ENCODE measurements at regions not wholly inside any gene's neighbourhood (a gene's known extent, or its start where the extent isn't known, plus 50 kb on each side); places are given as distances from the start of the nearest gene placed in this dataset.
A peak's percentile ranks its signal among the peaks of the same experiment; 100 is the strongest.
"Not testable (repeated sequence)": the region's sequence is repeated elsewhere in the genome, so short reads cannot be mapped to it uniquely, and the experiment has no call there.

DNA sequence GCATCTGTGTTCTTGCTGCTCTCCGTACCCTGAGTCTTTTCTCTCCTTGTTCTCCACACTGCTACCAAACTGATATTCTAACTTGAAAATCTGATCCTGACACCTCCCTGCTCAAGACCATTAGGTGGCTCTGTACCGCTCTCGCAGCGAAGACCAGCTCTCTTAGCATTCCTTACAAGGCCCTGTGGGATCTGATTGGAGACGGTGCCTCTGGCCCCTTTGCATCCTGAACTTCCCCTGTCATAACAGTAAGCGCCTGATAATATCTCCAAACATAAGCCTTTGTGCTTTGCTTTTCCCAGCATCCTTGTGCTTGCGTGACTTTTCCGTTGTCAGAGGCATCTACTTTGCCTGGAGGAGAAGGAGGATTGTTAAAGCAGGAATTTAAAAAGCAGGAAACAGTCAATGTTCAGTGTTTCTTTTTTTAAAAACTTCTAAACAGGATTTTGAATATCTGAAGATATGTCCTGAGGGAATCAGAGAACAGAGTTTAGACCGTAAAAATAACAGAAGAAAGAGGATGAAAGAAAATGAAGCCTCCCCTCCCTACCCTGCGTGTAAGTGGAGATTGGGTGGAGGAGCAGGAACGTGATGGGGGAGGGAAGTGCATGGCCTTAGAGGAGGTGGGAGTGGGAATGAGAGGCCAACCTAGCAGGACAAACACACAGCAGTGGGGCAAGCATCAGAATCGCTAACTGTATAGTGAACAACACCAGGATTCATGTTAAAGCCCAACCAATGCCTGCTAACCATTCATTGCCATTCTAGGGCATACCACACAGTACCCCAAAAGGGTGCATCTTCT is 89.2 kb upstream of the STMND1 start:
- DNase-seq: peak; percentile 88

- DNase-seq: no peak
Observed at GRCh38 chr6:17011985-17012384, 89.9 kb upstream of the STMND1 start.

DNA sequence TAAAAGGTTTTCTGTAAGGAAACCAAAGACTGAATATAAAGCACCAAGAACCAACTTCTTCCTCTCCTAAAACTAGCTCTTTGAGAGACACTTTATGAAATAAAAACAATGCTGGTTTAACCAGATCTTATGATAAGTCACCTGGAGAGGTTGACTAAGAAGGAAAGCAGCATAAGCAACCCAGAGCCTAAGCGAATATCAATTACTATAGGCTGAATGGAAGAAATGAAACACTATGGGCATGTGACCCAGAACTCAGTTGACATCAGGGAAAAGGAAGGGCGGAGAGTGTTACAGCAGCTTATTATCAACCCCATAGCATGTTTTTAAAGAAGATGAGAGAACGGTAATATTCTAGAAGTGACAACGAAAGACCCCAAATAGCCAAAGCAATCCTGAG is 94.1 kb upstream of the STMND1 start:
- DNase-seq: no peak

DNA sequence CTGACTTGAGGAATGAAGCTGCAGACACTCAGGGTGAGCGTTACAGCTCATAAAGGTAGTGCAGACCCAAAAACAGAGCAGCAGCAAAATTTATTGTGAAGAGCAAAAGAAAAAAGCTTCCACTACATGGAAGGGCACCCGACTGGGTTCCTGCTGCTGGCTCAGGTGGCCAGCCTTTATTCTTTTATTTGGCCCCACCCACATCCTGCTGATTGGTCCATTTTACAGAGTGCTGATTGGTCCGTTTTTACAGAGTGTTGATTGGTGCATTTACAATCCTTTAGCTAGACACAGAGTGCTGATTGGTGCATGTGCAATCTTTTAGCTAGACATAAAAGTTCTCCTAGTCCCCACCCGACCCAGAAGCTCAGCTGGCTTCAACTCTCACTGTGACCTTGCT is 95.3 kb upstream of the STMND1 start:
- no peak for DNase-seq

DNA sequence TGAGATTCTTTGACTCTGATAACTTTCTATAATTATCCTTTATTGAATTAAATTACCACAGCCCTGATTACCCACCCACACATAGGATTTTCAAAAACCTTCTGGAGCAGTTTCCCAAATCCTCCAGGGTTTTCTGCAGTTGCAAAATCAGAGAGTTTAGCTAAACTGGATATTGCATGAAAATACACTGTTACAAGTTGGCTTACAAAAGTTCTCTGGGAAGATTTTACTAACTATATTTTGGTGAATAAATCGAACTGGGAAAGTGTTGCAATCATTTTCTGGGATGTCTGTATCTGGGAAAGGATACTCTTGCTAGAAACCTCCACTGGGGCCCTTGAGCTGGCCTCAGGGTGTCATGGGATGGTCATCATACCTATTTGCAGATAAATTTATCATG is 97.6 kb upstream of the STMND1 start:
- no peak for DNase-seq

GRCh38 chr6:17002123-17002522 is 99.7 kb upstream of the STMND1 start:
- DNase-seq: no peak

GRCh38 chr6:17001188-17001587 is 100.7 kb upstream of the STMND1 start:
- DNase-seq: peak; percentile 37

- peak; percentile 90 for DNase-seq
Observed at GRCh38 chr6:16999491-17000436, 102.1 kb upstream of the STMND1 start.

DNA sequence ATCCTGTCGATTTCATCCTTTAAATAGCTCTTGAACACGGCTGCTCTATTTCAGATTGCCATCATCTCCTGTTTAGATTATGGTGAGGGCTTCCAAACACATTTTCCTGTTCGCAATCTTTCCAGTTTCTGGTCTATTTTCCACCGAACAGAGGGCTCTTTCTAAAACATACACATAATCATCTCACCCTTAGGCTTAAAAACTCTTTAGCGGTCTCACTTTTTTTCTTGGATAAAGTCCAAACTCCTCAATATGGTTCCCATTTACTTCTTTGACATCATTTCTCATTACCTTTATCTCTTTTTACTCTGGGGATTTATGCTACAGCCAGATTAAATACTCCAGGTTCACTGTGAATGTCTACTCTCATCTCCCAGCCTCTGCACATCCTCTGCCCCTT is 103.4 kb upstream of the STMND1 start:
- DNase-seq: no peak

GRCh38 chr6:16995511-16996250 is 106.2 kb upstream of the STMND1 start:
- DNase-seq: no peak

DNA sequence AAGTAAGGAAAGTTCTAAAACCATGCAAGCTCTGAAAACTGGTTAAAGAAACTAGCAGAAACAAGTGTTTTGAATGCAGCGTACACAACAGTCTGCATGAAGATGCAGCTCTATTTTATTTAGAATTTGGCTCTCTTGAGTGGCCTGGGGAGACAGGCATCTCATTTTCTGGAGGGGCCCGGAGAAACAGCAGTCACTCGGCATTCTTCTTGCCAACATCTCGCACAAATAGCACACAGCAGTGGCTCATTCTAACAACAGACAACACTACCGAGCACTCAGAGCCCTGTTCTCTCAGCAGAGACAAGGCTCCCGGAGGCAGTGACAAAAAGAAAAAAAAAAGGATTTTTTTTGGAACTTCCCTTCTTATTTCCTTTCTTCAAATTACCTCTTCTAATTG is 108.5 kb upstream of the STMND1 start:
- no peak for DNase-seq

- no peak for DNase-seq
Observed at GRCh38 chr6:16991981-16992629, 109.7 kb upstream of the STMND1 start.

DNA sequence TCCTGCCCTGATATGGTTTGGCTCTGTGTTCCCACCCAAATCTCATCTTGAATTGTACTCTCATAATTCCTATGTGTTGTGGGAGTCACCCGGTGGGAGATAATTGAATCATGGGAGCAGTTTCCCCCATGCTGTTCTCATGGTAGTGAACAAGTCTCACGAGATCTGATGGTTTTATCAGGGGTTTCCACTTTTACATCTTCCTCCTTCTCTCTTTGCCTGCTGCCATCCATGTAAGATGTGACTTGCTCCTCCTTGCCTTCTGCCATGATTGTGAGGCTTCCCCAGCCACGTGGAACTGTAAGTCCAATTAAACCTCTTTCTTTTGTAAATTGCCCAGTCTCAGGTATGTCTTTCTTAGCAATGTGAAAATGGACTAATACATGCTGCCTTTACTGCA is 111.9 kb upstream of the STMND1 start:
- DNase-seq: not testable (repeated sequence)

GRCh38 chr6:16989382-16989781 is 112.5 kb upstream of the STMND1 start:
- no peak for DNase-seq

GRCh38 chr6:16987996-16988395 is 113.9 kb upstream of the STMND1 start:
- no peak for DNase-seq

GRCh38 chr6:16985513-16986284 is 116.2 kb upstream of the STMND1 start:
- DNase-seq: peak; percentile 92

- DNase-seq: peak; percentile 99
Observed at GRCh38 chr6:16982807-16983206, 119.0 kb upstream of the STMND1 start.

GRCh38 chr6:16979677-16980370 is 122.0 kb upstream of the STMND1 start:
- DNase-seq: no peak

DNA sequence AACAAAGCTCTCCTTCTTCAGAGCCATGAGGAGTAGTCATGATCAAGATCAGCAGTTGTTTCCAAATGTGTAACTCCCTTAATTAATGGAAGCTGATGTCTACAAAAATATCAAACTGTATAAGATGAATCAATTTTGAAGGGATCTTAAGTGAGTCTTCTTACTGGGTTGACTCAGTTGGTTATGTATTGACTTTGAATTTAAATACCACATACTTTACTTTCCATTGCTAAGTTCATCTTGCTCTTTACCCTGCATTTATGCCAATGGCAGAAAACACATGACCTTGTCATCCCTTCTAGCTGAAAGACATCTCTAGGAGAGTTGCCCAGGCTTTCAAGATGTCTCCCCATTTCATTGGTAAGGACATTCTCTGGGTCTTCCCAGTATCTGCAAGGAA is 123.2 kb upstream of the STMND1 start:
- no peak for DNase-seq

DNA sequence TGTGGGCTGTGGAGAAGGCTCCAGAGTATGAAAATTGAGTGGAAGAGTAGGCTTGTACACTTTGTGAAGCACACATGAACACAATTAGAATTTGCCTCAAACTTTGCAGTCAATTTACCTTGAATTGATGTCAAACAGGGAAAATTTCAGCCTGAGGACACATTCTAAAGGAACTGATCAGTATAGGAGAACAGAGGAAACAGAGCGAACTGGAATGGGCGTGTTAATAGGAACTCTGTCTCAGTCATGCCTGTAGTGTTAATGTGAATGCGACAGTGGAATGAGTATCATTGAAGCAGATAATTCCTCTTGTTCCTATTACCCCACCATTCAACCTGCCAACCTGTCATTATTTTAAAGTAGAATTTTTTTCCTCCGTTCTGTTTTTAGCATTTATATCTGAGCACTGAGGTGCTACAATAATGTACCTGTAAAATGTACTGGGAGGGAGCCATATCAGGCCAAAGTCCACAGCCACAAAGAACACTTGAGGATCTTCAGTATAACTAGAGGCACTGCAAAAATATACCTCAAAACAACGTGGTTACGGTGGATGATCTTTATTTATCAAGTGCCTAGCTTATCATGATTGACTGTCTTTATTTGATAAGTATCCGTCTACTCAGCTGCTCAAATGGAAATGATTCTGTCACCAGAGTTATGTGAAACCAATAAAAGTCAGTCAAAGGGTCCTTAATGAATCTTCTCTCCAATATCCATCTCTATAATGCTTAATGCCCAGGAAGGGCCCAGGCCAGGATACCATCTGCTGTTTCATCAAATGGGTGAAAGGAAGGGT is 125.3 kb upstream of the STMND1 start:
- DNase-seq: no peak
